ENCODE measurements at regions not wholly inside any gene's neighbourhood (a gene's known extent, or its start where the extent isn't known, plus 50 kb on each side); places are given as distances from the start of the nearest gene placed in this dataset.

GRCh38 chr5:38131686-38132085 is 126.7 kb upstream of the EGFLAM start:
- no peak overlapping the region for H3K27ac ChIP-seq
- no peak overlapping the region for H3K4me2 ChIP-seq
- no peaks in the 10 kb centered on the region for H4K20me1 ChIP-seq
- no peaks in the 10 kb centered on the region for H3K27me3 ChIP-seq
- no peak overlapping the region for H3K9ac ChIP-seq
- H3K4me3 ChIP-seq: no peak overlapping the region
- TF ChIP-seq Cebpa-rat (IDR thresholded peaks at IDR 0.05): no peak
- no peaks in the 10 kb centered on the region for H3K9me3 ChIP-seq
- H3K4me1 ChIP-seq: no peaks in the 10 kb centered on the region
- H3K36me3 ChIP-seq: no peaks in the 10 kb centered on the region

GRCh38 chr5:38124321-38124720 is 134.0 kb upstream of the EGFLAM start:
- no peaks in the 10 kb centered on the region for H3K27me3 ChIP-seq
- H3K27ac ChIP-seq: no peak overlapping the region
- no peaks in the 10 kb centered on the region for H3K4me1 ChIP-seq
- no peak for TF ChIP-seq Cebpa-rat (IDR thresholded peaks at IDR 0.05)
- no peaks in the 10 kb centered on the region for H3K36me3 ChIP-seq
- H3K9me3 ChIP-seq: no peaks in the 10 kb centered on the region
- H3K9ac ChIP-seq: no peak overlapping the region
- H3K4me3 ChIP-seq: no peak overlapping the region
- no peak overlapping the region for H3K4me2 ChIP-seq
- H4K20me1 ChIP-seq: no peaks in the 10 kb centered on the region

- no peaks in the 10 kb centered on the region for H3K9me3 ChIP-seq
- H3K9ac ChIP-seq: no peak overlapping the region
- no peak overlapping the region for H3K4me3 ChIP-seq
- no peaks in the 10 kb centered on the region for H3K27me3 ChIP-seq
- no peaks in the 10 kb centered on the region for H4K20me1 ChIP-seq
- H3K4me1 ChIP-seq: no peaks in the 10 kb centered on the region
- TF ChIP-seq Cebpa-rat (IDR thresholded peaks at IDR 0.05): no peak
- no peaks in the 10 kb centered on the region for H3K36me3 ChIP-seq
- H3K27ac ChIP-seq: no peak overlapping the region
- no peak overlapping the region for H3K4me2 ChIP-seq
Measured at GRCh38 chr5:38121420-38121819, 136.9 kb upstream of the EGFLAM start.

- H3K4me2 ChIP-seq: no peak overlapping the region
Measured at GRCh38 chr5:38119836-38120235, 138.5 kb upstream of the EGFLAM start.

GRCh38 chr5:38117784-38118479 is 140.4 kb upstream of the EGFLAM start:
- H3K27me3 ChIP-seq: no peaks in the 10 kb centered on the region
- H3K9ac ChIP-seq: no peak overlapping the region
- H3K9me3 ChIP-seq: no peaks in the 10 kb centered on the region
- TF ChIP-seq Cebpa-rat (IDR thresholded peaks at IDR 0.05): no peak
- no peaks in the 10 kb centered on the region for H3K4me1 ChIP-seq
- H4K20me1 ChIP-seq: no peaks in the 10 kb centered on the region
- H3K36me3 ChIP-seq: no peaks in the 10 kb centered on the region
- H3K4me2 ChIP-seq: no peak overlapping the region
- no peak overlapping the region for H3K4me3 ChIP-seq
- no peak overlapping the region for H3K27ac ChIP-seq

More at GRCh38 chr5:38119836-38120235, 138.5 kb upstream of the EGFLAM start:
- Histone ChIP-seq H3K27ac (no peak overlapping the region), H3K4me1 (no peaks in the 10 kb centered on the region), H3K9me3 (no peaks in the 10 kb centered on the region), H3K27me3 (no peaks in the 10 kb centered on the region), H3K36me3 (no peaks in the 10 kb centered on the region), H4K20me1 (no peaks in the 10 kb centered on the region), H3K4me3 (no peak overlapping the region), H3K9ac (no peak overlapping the region)
- TF ChIP-seq Cebpa-rat (IDR thresholded peaks at IDR 0.05): no peak

GRCh38 chr5:38115318-38115827 is 143.0 kb upstream of the EGFLAM start:
- Histone ChIP-seq H3K9ac (no peak overlapping the region), H3K4me1 (no peaks in the 10 kb centered on the region), H3K4me2 (no peak overlapping the region), H3K27me3 (no peaks in the 10 kb centered on the region), H3K4me3 (no peak overlapping the region), H3K27ac (no peak overlapping the region), H4K20me1 (no peaks in the 10 kb centered on the region), H3K9me3 (no peaks in the 10 kb centered on the region), H3K36me3 (no peaks in the 10 kb centered on the region)
- no peak for TF ChIP-seq Cebpa-rat (IDR thresholded peaks at IDR 0.05)

- TF ChIP-seq Cebpa-rat (IDR thresholded peaks at IDR 0.05): no peak
Measured at GRCh38 chr5:38113880-38114279, 144.5 kb upstream of the EGFLAM start.

GRCh38 chr5:38113456-38113855 is 144.9 kb upstream of the EGFLAM start:
- Histone ChIP-seq H3K27me3 (no peaks in the 10 kb centered on the region), H3K4me1 (no peaks in the 10 kb centered on the region), H3K36me3 (no peaks in the 10 kb centered on the region), H3K4me3 (no peak overlapping the region), H3K4me2 (no peak overlapping the region), H3K9ac (no peak overlapping the region), H3K27ac (no peak overlapping the region), H4K20me1 (no peaks in the 10 kb centered on the region), H3K9me3 (no peaks in the 10 kb centered on the region)
- TF ChIP-seq Cebpa-rat (IDR thresholded peaks at IDR 0.05): no peak

More at GRCh38 chr5:38113880-38114279, 144.5 kb upstream of the EGFLAM start:
- H3K9ac ChIP-seq: no peak overlapping the region
- H3K36me3 ChIP-seq: no peaks in the 10 kb centered on the region
- H3K9me3 ChIP-seq: no peaks in the 10 kb centered on the region
- H3K4me3 ChIP-seq: no peak overlapping the region
- no peaks in the 10 kb centered on the region for H4K20me1 ChIP-seq
- no peak overlapping the region for H3K4me2 ChIP-seq
- no peaks in the 10 kb centered on the region for H3K4me1 ChIP-seq
- H3K27me3 ChIP-seq: no peaks in the 10 kb centered on the region
- no peak overlapping the region for H3K27ac ChIP-seq

GRCh38 chr5:38112938-38113337 is 145.4 kb upstream of the EGFLAM start:
- TF ChIP-seq Cebpa-rat (IDR thresholded peaks at IDR 0.05): no peak
- no peaks in the 10 kb centered on the region for H4K20me1 ChIP-seq

GRCh38 chr5:38110130-38110529 is 148.2 kb upstream of the EGFLAM start:
- H3K27ac ChIP-seq: no peak overlapping the region
- no peaks in the 10 kb centered on the region; the same call in 1 of the 2 replicates for H3K4me1 ChIP-seq
- H3K4me2 ChIP-seq: no peak overlapping the region
- no peak overlapping the region for H3K4me3 ChIP-seq
- no peaks in the 10 kb centered on the region for H3K27me3 ChIP-seq
- H3K36me3 ChIP-seq: no peaks in the 10 kb centered on the region
- no peaks in the 10 kb centered on the region for H3K9me3 ChIP-seq
- H3K9ac ChIP-seq: no peak overlapping the region
- no peaks in the 10 kb centered on the region for H4K20me1 ChIP-seq
- TF ChIP-seq Cebpa-rat (IDR thresholded peaks at IDR 0.05): no peak

More at GRCh38 chr5:38112938-38113337, 145.4 kb upstream of the EGFLAM start:
- Histone ChIP-seq H3K4me2 (no peak overlapping the region), H3K27me3 (no peaks in the 10 kb centered on the region), H3K27ac (no peak overlapping the region), H3K4me3 (no peak overlapping the region), H3K9ac (no peak overlapping the region), H3K4me1 (no peaks in the 10 kb centered on the region), H3K36me3 (no peaks in the 10 kb centered on the region), H3K9me3 (no peaks in the 10 kb centered on the region)

Measured in BLaER1 (cell line).